IMR-90 (cell line): ENCODE measurements at regions not wholly inside any gene's neighbourhood (a gene's known extent, or its start where the extent isn't known, plus 50 kb on each side); places are given as distances from the start of the nearest gene placed in this dataset.

Source experiments
- ATAC-seq: fragments of 200-7000 bp; cut with Tn5 transposase; 2 replicates; pipeline ENCODE4 v1.9.1; 2020; ENCODE audit warnings: low read depth, mild to moderate bottlenecking, moderate library complexity
- BruUV-seq: library from RNA; stranded (reverse); fragments of 400-500 nt; replicated peaks from 2 replicates; lab custom pipeline; 2021; lab: Mats Ljungman, UMichigan
- CTCF ChIA-PET: fragments of 300-600 bp; formaldehyde crosslinking; extraction: SDS; loops from one replicate; lab custom pipeline; 2021; ENCODE audit warnings: antibody characterized with exemption; lab: Yijun Ruan, JAX
- POLR2A ChIA-PET: fragments of 300-600 bp; sonication (Branson Sonifier 250); formaldehyde crosslinking; loops from one replicate; lab custom pipeline; 2022; ENCODE audit warnings: antibody characterized with exemption; ENCODE audit not compliant: unreplicated experiment; lab: Charles Lee
- DNase-seq: peaks from one replicate; pipeline ENCODE4 v3.0.0; 2013
- H2AFZ ChIP-seq: replicated peaks from 2 replicates; pipeline ENCODE3; 2013; ENCODE audit warnings: low read length, mild to moderate bottlenecking; ENCODE audit not compliant: poor library complexity
- H2AK5ac ChIP-seq: 2 replicates; pipeline ENCODE4 v1.6.1; 2013; ENCODE audit warnings: low read depth, low read length, inconsistent platforms
- H2AK9ac ChIP-seq: replicated peaks from 2 replicates; pipeline ENCODE3; 2013; ENCODE audit warnings: mild to moderate bottlenecking, low read depth, low read length, moderate library complexity; ENCODE audit not compliant: poor library complexity
- H2BK120ac ChIP-seq: 2 replicates; pipeline ENCODE4 v1.6.1; 2013; ENCODE audit warnings: low read depth, low read length, inconsistent platforms
- H2BK15ac ChIP-seq: 3 replicates; pipeline ENCODE4 v1.6.1; 2013; ENCODE audit warnings: low read depth, low read length, inconsistent platforms
- H2BK20ac ChIP-seq: 2 replicates; pipeline ENCODE4 v1.6.1; 2013; ENCODE audit warnings: low read depth, mild to moderate bottlenecking, inconsistent platforms, low read length, moderate library complexity
- H2BK5ac ChIP-seq: 2 replicates; pipeline ENCODE4 v1.6.1; 2013; ENCODE audit warnings: mild to moderate bottlenecking, low read depth, low read length, inconsistent platforms; ENCODE audit not compliant: poor library complexity, severe bottlenecking
- H3K14ac ChIP-seq: replicated peaks from 2 replicates; pipeline ENCODE4 v1.6.1; 2013; ENCODE audit warnings: low read depth, low read length, inconsistent platforms
- H3K18ac ChIP-seq: 2 replicates; pipeline ENCODE4 v1.6.1; 2013; ENCODE audit warnings: low read depth, low read length, control low read depth
- H3K23ac ChIP-seq: 2 replicates; pipeline ENCODE4 v1.6.1; 2013; ENCODE audit warnings: low read depth, low read length, inconsistent platforms
- H3K27ac ChIP-seq: 2 replicates; pipeline ENCODE4 v1.5.1; 2013; ENCODE audit warnings: mild to moderate bottlenecking, control low read depth, low read length; ENCODE audit not compliant: insufficient read depth
- H3K27me3 ChIP-seq: 2 replicates; pipeline ENCODE4 v1.6.1; 2013; ENCODE audit warnings: low read length; ENCODE audit not compliant: control insufficient read depth, insufficient read depth
- H3K36me3 ChIP-seq: 2 replicates; pipeline ENCODE4 v1.6.1; 2013; ENCODE audit warnings: low read length, mixed read lengths; ENCODE audit not compliant: control insufficient read depth, insufficient read depth
- H3K4ac ChIP-seq: 2 replicates; pipeline ENCODE4 v1.6.1; 2013; ENCODE audit warnings: low read depth, low read length, inconsistent platforms
- H3K4me1 ChIP-seq: 2 replicates; pipeline ENCODE4 v1.6.1; 2013; ENCODE audit warnings: low read length, mixed read lengths; ENCODE audit not compliant: control insufficient read depth, insufficient read depth
- H3K4me2 ChIP-seq: 2 replicates; pipeline ENCODE4 v1.6.1; 2013; ENCODE audit warnings: low read depth, mild to moderate bottlenecking, control low read depth, low read length, moderate library complexity
- H3K4me3 ChIP-seq: 2 replicates; pipeline ENCODE4 v1.5.1; 2013; ENCODE audit warnings: low read depth, mild to moderate bottlenecking, control low read depth, low read length, moderate library complexity; ENCODE audit not compliant: insufficient read depth
- H3K56ac ChIP-seq: 2 replicates; pipeline ENCODE4 v1.6.1; 2013; ENCODE audit warnings: low read length, inconsistent platforms; ENCODE audit not compliant: insufficient read depth; ENCODE audit errors: extremely low read depth
- H3K79me1 ChIP-seq, 2 experiments: 2 replicates each; pipeline ENCODE4 v1.6.1; 2013; ENCODE audit warnings: low read length in 2 of 2, inconsistent platforms in 1 of 2, low read depth in 1 of 2
- H3K9ac ChIP-seq: 2 replicates; pipeline ENCODE4 v1.6.1; 2013; ENCODE audit warnings: low read depth, low read length, control low read depth
- H3K9me1 ChIP-seq: 2 replicates; pipeline ENCODE4 v1.6.1; 2013; ENCODE audit warnings: low read length, inconsistent platforms; ENCODE audit not compliant: insufficient read depth
- H3K9me3 ChIP-seq: 2 replicates; pipeline ENCODE4 v1.6.1; 2013; ENCODE audit warnings: low read length; ENCODE audit not compliant: control insufficient read depth, insufficient read depth
- H4K20me1 ChIP-seq: 2 replicates; pipeline ENCODE4 v1.6.1; 2013; ENCODE audit warnings: low read length, inconsistent platforms; ENCODE audit not compliant: insufficient read depth
- H4K5ac ChIP-seq: 2 replicates; pipeline ENCODE4 v1.6.1; 2013; ENCODE audit warnings: mild to moderate bottlenecking, low read depth, low read length, control low read depth
- H4K8ac ChIP-seq, 2 experiments: 2 replicates each; pipeline ENCODE4 v1.6.1; 2013; ENCODE audit warnings: low read depth in 2 of 2, low read length in 2 of 2, control low read depth in 1 of 2, inconsistent platforms in 1 of 2
- H4K91ac ChIP-seq: 2 replicates; pipeline ENCODE4 v1.6.1; 2013; ENCODE audit warnings: low read depth, low read length, inconsistent platforms; ENCODE audit not compliant: insufficient read depth
- BHLHE40 ChIP-seq: fragments of 150-350 bp; IDR thresholded peaks from 2 replicates; pipeline ENCODE4 v1.6.1; 2016; ENCODE audit warnings: mild to moderate bottlenecking, low read depth, low read length
- CEBPB ChIP-seq: IDR thresholded peaks from 2 replicates; pipeline ENCODE4 v1.6.1; 2012; ENCODE audit warnings: low read depth, low read length, improper control_type of control experiment
- CHD1 ChIP-seq: IDR thresholded peaks from 2 replicates; pipeline ENCODE4 v1.6.1; 2012; ENCODE audit warnings: low read depth, low read length, improper control_type of control experiment
- CTCF ChIP-seq: conservative IDR thresholded peaks from 2 replicates; pipeline ENCODE4 v1.5.1; 2012; ENCODE audit warnings: mild to moderate bottlenecking, low read depth, low read length, improper control_type of control experiment
- ELK1 ChIP-seq: fragments of 150-350 bp; IDR thresholded peaks from 2 replicates; pipeline ENCODE4 v1.6.1; 2016; ENCODE audit warnings: low read depth, mild to moderate bottlenecking, low read length, moderate library complexity, borderline replicate concordance
- FOS ChIP-seq: fragments of 150-350 bp; IDR thresholded peaks from 2 replicates; pipeline ENCODE4 v1.6.1; 2016; ENCODE audit warnings: low read depth, low read length
- MAFK ChIP-seq: IDR thresholded peaks from 2 replicates; pipeline ENCODE4 v1.6.1; 2012; ENCODE audit warnings: low read depth, low read length, improper control_type of control experiment
- MAZ ChIP-seq: IDR thresholded peaks from 2 replicates; pipeline ENCODE4 v1.6.1; 2012; ENCODE audit warnings: low read depth, mild to moderate bottlenecking, low read length, improper control_type of control experiment, moderate library complexity, borderline replicate concordance
- MXI1 ChIP-seq: IDR thresholded peaks from 2 replicates; pipeline ENCODE4 v1.6.1; 2012; ENCODE audit warnings: low read depth, mild to moderate bottlenecking, low read length, moderate library complexity, borderline replicate concordance
- NFE2L2 ChIP-seq: fragments of 150-350 bp; IDR thresholded peaks from 2 replicates; pipeline ENCODE4 v1.6.1; 2016; ENCODE audit warnings: low read depth, mild to moderate bottlenecking, low read length
- POLR2A ChIP-seq: IDR thresholded peaks from 2 replicates; pipeline ENCODE4 v1.6.1; 2012; ENCODE audit warnings: mild to moderate bottlenecking, low read depth, low read length
- RAD21 ChIP-seq: IDR thresholded peaks from 2 replicates; pipeline ENCODE4 v1.6.1; 2012; ENCODE audit warnings: low read length, improper control_type of control experiment
- RCOR1 ChIP-seq: IDR thresholded peaks from 2 replicates; pipeline ENCODE4 v1.6.1; 2012; ENCODE audit warnings: mild to moderate bottlenecking, low read length, improper control_type of control experiment; ENCODE audit not compliant: insufficient replicate concordance
- RFX5 ChIP-seq: IDR thresholded peaks from 2 replicates; pipeline ENCODE4 v1.8.0; 2012; ENCODE audit warnings: low read depth, mild to moderate bottlenecking, low read length, moderate library complexity
- SMC3 ChIP-seq: fragments of 150-350 bp; IDR thresholded peaks from 2 replicates; pipeline ENCODE4 v1.6.1; 2016; ENCODE audit warnings: low read depth, mild to moderate bottlenecking, antibody characterized with exemption, low read length, moderate library complexity
- USF2 ChIP-seq: fragments of 150-350 bp; IDR thresholded peaks from 2 replicates; pipeline ENCODE4 v1.6.1; 2017; ENCODE audit warnings: mild to moderate bottlenecking, antibody characterized with exemption, low read length, low read depth
- WGBS, 2 experiments: methylation state at CpG; one replicate each; pipeline versions ENCODE4 v1.1.5 to v1.1.7; 2013; ENCODE audit warnings: missing lambda C conversion rate in 2 of 2; ENCODE audit not compliant: insufficient read length in 1 of 2; ENCODE audit errors: extremely low coverage in 2 of 2; 5-methylcytosine and 5-hydroxymethylcytosine counted together
- dilution Hi-C: fragments of 300-500 bp; cut with HindIII; formaldehyde crosslinking; loops from one replicate; pipeline ENCODE4 v1.14.3; 2018; ENCODE audit warnings: low sequenced_read_pairs; ENCODE audit not compliant: unreplicated experiment
- in situ Hi-C: fragments of 300-500 bp; cut with MboI; formaldehyde crosslinking; loops from 3 replicates; pipeline ENCODE4 v1.14.3; 2019; ENCODE audit warnings: low sequenced_read_pairs, inconsistent platforms, mixed read lengths
- intact Hi-C: fragments of 100-400 bp; cut with micrococcal nuclease; formaldehyde crosslinking; loops from 2 replicates; pipeline ENCODE4 v1.10.0; 2022

- no CpG with 5 or more reads among the region's 4 CpGs for WGBS, 2 experiments
Measured at GRCh38 chr20:40512994-40513393, 176.0 kb downstream of the MAFB start.

More at GRCh38 chr20:40512994-40513393, 176.0 kb downstream of the MAFB start:
- Histone ChIP-seq H3K79me1 (no peaks in the 10 kb centered on the region), H2AFZ (no peak overlapping the region), H2AK9ac (no peak overlapping the region), H3K4me2 (no peak overlapping the region), H3K18ac (no peak overlapping the region), H3K4ac (no peak overlapping the region), H4K5ac (no peak overlapping the region), H3K27me3 (no peaks in the 10 kb centered on the region), H4K8ac (no peak overlapping the region), H3K56ac (no peak overlapping the region), H3K23ac (no peak overlapping the region), H2BK20ac (no peak overlapping the region), H2AK5ac (no peak overlapping the region), H3K14ac (no peak overlapping the region), H3K9me1 (no peaks in the 10 kb centered on the region), H3K9me3 (no peaks in the 10 kb centered on the region), H2BK5ac (no peak overlapping the region), H4K91ac (no peak overlapping the region), H4K20me1 (no peaks in the 10 kb centered on the region), H3K4me1 (no peaks in the 10 kb centered on the region), H3K4me3 (no peak overlapping the region), H2BK120ac (no peak overlapping the region), H3K9ac (no peak overlapping the region), H3K27ac (no peak overlapping the region), H2BK15ac (no peak overlapping the region), H3K36me3 (no peaks in the 10 kb centered on the region)
- intact Hi-C loops (no loop called here), dilution Hi-C loops (no loop called here), in situ Hi-C loops (no loop called here)
- no peak for ATAC-seq
- TF ChIP-seq FOS = no peak
- no peak for TF ChIP-seq CHD1
- no peak for TF ChIP-seq RFX5
- TF ChIP-seq ELK1 = no peak
- TF ChIP-seq SMC3 = no peak
- no peak for TF ChIP-seq RCOR1
- no peak for TF ChIP-seq RAD21
- no peak for TF ChIP-seq NFE2L2
- no peak for TF ChIP-seq MAZ
- no peak for TF ChIP-seq USF2
- no peak for TF ChIP-seq MXI1
- no peak for TF ChIP-seq POLR2A
- TF ChIP-seq BHLHE40 = no peak
- no peak for TF ChIP-seq MAFK
- TF ChIP-seq CTCF = no peak
- TF ChIP-seq CEBPB = no peak
- no peak for DNase-seq
- CTCF ChIA-PET = no interaction called here
- POLR2A ChIA-PET = no interaction called here
- BruUV-seq = no TSS peak
